IPS-NIHi11 (cell line): ENCODE measurements at regions not wholly inside any gene's neighbourhood (a gene's known extent, or its start where the extent isn't known, plus 50 kb on each side); places are given as distances from the start of the nearest gene placed in this dataset.
"Not testable (repeated sequence)": the region's sequence is repeated elsewhere in the genome, so short reads cannot be mapped to it uniquely, and the experiment has no call there.

Experiments
- DNase-seq: peaks from one replicate; pipeline ENCODE4 v3.0.0; 2012; ENCODE audit warnings: mixed read lengths, low spot score

- not testable (repeated sequence) for DNase-seq
Measured at GRCh38 chr10:105727586-105727985, 1086.5 kb downstream of the SORCS3 start.

- DNase-seq, result no peak
Measured at GRCh38 chr10:105727131-105727530, 1086.0 kb downstream of the SORCS3 start.

GRCh38 chr10:105726149-105726548, 1085.1 kb downstream of the SORCS3 start:
- DNase-seq, result no peak

- DNase-seq, result no peak
Measured at GRCh38 chr10:105725007-105725406, 1083.9 kb downstream of the SORCS3 start.

GRCh38 chr10:105718207-105718995, 1077.3 kb downstream of the SORCS3 start:
- DNase-seq, result no peak

GRCh38 chr10:105714728-105715127, 1073.6 kb downstream of the SORCS3 start:
- no peak for DNase-seq

GRCh38 chr10:105707603-105708002, 1066.5 kb downstream of the SORCS3 start:
- no peak for DNase-seq

- DNase-seq, result no peak
Measured at GRCh38 chr10:105706281-105707026, 1065.4 kb downstream of the SORCS3 start.

- no peak for DNase-seq
Measured at GRCh38 chr10:105702211-105702610, 1061.1 kb downstream of the SORCS3 start.

- DNase-seq, result no peak
Measured at GRCh38 chr10:105700218-105700617, 1059.1 kb downstream of the SORCS3 start.

GRCh38 chr10:105699504-105699903, 1058.4 kb downstream of the SORCS3 start:
- DNase-seq, result no peak

GRCh38 chr10:105698592-105698991, 1057.5 kb downstream of the SORCS3 start:
- DNase-seq, result no peak

GRCh38 chr10:105697290-105697780, 1056.2 kb downstream of the SORCS3 start:
- DNase-seq, result no peak

GRCh38 chr10:105691811-105692210, 1050.7 kb downstream of the SORCS3 start:
- DNase-seq, result peak; percentile 34

- DNase-seq, result no peak
Measured at GRCh38 chr10:105682911-105683310, 1041.8 kb downstream of the SORCS3 start.

GRCh38 chr10:105681051-105681450, 1040.0 kb downstream of the SORCS3 start:
- DNase-seq, result no peak

GRCh38 chr10:105679781-105680180, 1038.7 kb downstream of the SORCS3 start:
- DNase-seq, result no peak

- peak; percentile 10 for DNase-seq
Measured at GRCh38 chr10:105675333-105675732, 1034.2 kb downstream of the SORCS3 start.

- DNase-seq, result no peak
Measured at GRCh38 chr10:105674448-105674847, 1033.4 kb downstream of the SORCS3 start.

- no peak for DNase-seq
Measured at GRCh38 chr10:105658696-105659095, 1017.6 kb downstream of the SORCS3 start.

GRCh38 chr10:105656856-105657255, 1015.8 kb downstream of the SORCS3 start:
- DNase-seq, result peak; percentile 35

- DNase-seq, result no peak
Measured at GRCh38 chr10:105650306-105650705, 1009.2 kb downstream of the SORCS3 start.

GRCh38 chr10:105647354-105647753, 1006.3 kb downstream of the SORCS3 start:
- DNase-seq, result no peak
